ENCODE measurements at regions not wholly inside any gene's neighbourhood (a gene's known extent, or its start where the extent isn't known, plus 50 kb on each side); places are given as distances from the start of the nearest gene placed in this dataset.

DNA sequence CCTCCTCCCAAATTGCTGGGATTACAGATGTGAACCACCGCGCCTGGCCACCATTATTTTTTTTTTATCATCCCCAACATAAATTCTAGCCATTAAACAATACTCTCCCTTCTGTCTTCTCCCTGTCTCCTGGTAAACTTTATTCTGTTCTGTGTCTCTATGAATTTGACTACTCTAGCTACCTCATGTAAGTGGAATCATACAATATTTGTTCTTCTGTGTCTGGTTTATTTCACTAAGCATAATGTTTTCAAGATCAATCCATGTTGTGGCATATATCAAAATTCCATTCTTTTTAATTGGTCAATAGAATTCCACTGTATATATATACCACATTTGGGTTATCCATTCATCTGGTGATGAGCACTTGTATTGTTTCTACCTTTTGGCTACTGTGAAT lies 71.6 kb downstream of the MCFD2 start:
- Histone ChIP-seq H3K36me3 (ENCODE audit: control insufficient read depth in 2 of 3, insufficient read depth in 3 of 3, low read length in 3 of 3) (no peaks in the 10 kb centered on the region), H3K9ac (ENCODE audit: low read length in 3 of 3) (no peak overlapping the region), H3K4me3 (ENCODE audit: low read length in 3 of 3) (no peak overlapping the region), H3K27ac (ENCODE audit: low read depth in 2 of 2, low read length in 2 of 2) (no peak overlapping the region), H3K9me3 (ENCODE audit: control insufficient read depth in 2 of 3, insufficient read depth in 1 of 3, low read length in 3 of 3) (no peaks in the 10 kb centered on the region), H3K27me3 (ENCODE audit: control insufficient read depth, insufficient read depth, low read length) (no peaks in the 10 kb centered on the region), H3K4me1 (ENCODE audit: control insufficient read depth in 2 of 3, insufficient read depth in 2 of 3, low read depth in 1 of 3, low read length in 3 of 3) (peaks cover 4 to 35% (median 32%) of the 10 kb centered on the region in 3 donors)
- intact Hi-C loops (cut with DNase I) = no loop called here
- TF ChIP-seq CTCF (IDR thresholded peaks at IDR 0.05; ENCODE audit: borderline replicate concordance, extremely low read depth, insufficient read depth) = no peak
- DNase-seq = no peak
- FAIRE-seq = no peak

DNA sequence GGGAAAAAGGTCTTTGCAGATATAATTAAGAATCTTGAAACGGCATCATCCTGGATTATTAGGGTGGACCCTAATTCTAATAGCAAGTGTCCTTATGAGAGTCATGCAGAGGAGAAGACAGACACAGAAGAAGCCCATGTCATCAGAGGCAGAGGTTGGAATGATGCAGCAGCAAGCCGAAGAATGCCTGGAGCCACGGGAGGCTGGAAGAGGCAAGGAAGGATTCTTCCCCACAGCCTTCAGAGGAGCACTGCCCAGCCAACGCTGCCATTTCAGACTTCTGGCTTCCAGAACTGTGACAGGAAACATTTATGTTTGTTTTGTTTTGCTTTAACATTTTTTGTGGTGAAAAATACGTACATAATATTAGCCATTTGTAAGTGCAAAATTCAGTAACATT lies 72.3 kb downstream of the MCFD2 start:
- Histone ChIP-seq H3K4me1 (ENCODE audit: control insufficient read depth in 2 of 3, insufficient read depth in 2 of 3, low read depth in 1 of 3, low read length in 3 of 3) (peaks cover 4 to 28% (median 26%) of the 10 kb centered on the region in 3 donors), H3K36me3 (ENCODE audit: control insufficient read depth in 2 of 3, insufficient read depth in 3 of 3, low read length in 3 of 3) (no peaks in the 10 kb centered on the region), H3K4me3 (ENCODE audit: low read length in 3 of 3) (no peak overlapping the region), H3K9me3 (ENCODE audit: control insufficient read depth in 2 of 3, insufficient read depth in 1 of 3, low read length in 3 of 3) (no peaks in the 10 kb centered on the region), H3K27ac (ENCODE audit: low read depth in 2 of 2, low read length in 2 of 2) (no peak overlapping the region), H3K9ac (ENCODE audit: low read length in 3 of 3) (no peak overlapping the region), H3K27me3 (ENCODE audit: control insufficient read depth, insufficient read depth, low read length) (no peaks in the 10 kb centered on the region)
- DNase-seq (peak in 1 of 5 donors; percentile 21), FAIRE-seq (no peak)
- no peak for TF ChIP-seq CTCF (IDR thresholded peaks at IDR 0.05; ENCODE audit: borderline replicate concordance, extremely low read depth, insufficient read depth)
- intact Hi-C loops (cut with DNase I) = no loop called here

- H3K27ac ChIP-seq (ENCODE audit: low read depth in 2 of 2, low read length in 2 of 2) = no peak overlapping the region
- H3K4me3 ChIP-seq (ENCODE audit: low read length in 3 of 3) = no peak overlapping the region
- no peaks in the 10 kb centered on the region for H3K9me3 ChIP-seq (ENCODE audit: control insufficient read depth in 2 of 3, insufficient read depth in 1 of 3, low read length in 3 of 3)
- H3K4me1 ChIP-seq (ENCODE audit: control insufficient read depth in 2 of 3, insufficient read depth in 2 of 3, low read depth in 1 of 3, low read length in 3 of 3) = peaks cover 4 to 23% (median 22%) of the 10 kb centered on the region in 3 donors
- TF ChIP-seq CTCF (IDR thresholded peaks at IDR 0.05; ENCODE audit: borderline replicate concordance, extremely low read depth, insufficient read depth) = no peak
- peak in 1 of 5 donors; percentile 35 for DNase-seq
- intact Hi-C loops (cut with DNase I) = no loop called here
- FAIRE-seq = no peak
- no peak overlapping the region for H3K9ac ChIP-seq (ENCODE audit: low read length in 3 of 3)
- no peaks in the 10 kb centered on the region for H3K27me3 ChIP-seq (ENCODE audit: control insufficient read depth, insufficient read depth, low read length)
- H3K36me3 ChIP-seq (ENCODE audit: control insufficient read depth in 2 of 3, insufficient read depth in 3 of 3, low read length in 3 of 3) = no peaks in the 10 kb centered on the region
Observed at GRCh38 chr2:46842876-46843275, 72.7 kb downstream of the MCFD2 start.

DNA sequence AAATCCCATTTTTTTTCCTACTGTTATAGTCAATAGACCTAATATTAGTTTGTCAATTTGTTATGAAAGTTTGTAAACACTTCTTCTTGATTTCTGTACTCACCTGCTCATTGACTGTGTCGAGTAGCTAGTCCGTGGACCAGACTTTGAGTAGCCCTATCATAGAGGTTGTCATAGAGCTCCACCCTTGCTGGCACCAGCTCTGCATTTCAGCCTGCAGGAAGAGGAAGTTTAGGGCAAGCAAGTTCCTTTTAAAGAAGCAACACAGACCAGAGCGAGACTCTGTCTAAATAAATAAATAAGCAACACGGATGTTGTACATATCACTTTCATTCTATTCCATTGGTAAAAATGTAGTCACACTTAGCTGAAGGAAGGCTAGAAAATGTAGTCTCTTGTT lies 74.0 kb downstream of the MCFD2 start:
- intact Hi-C loops (cut with DNase I) = no loop called here
- Histone ChIP-seq H3K36me3 (ENCODE audit: control insufficient read depth in 2 of 3, insufficient read depth in 3 of 3, low read length in 3 of 3) (no peaks in the 10 kb centered on the region), H3K4me3 (ENCODE audit: low read length in 3 of 3) (no peak overlapping the region), H3K9ac (ENCODE audit: low read length in 3 of 3) (no peak overlapping the region), H3K27ac (ENCODE audit: low read depth in 2 of 2, low read length in 2 of 2) (no peak overlapping the region), H3K4me1 (ENCODE audit: control insufficient read depth in 2 of 3, insufficient read depth in 2 of 3, low read depth in 1 of 3, low read length in 3 of 3) (peaks cover 0 to 13% (median 12%) of the 10 kb centered on the region in 3 donors), H3K9me3 (ENCODE audit: control insufficient read depth in 2 of 3, insufficient read depth in 1 of 3, low read length in 3 of 3) (no peaks in the 10 kb centered on the region), H3K27me3 (ENCODE audit: control insufficient read depth, insufficient read depth, low read length) (no peaks in the 10 kb centered on the region)
- no peak for FAIRE-seq
- peak in 1 of 5 donors; percentile 18 for DNase-seq
- no peak for TF ChIP-seq CTCF (IDR thresholded peaks at IDR 0.05; ENCODE audit: borderline replicate concordance, extremely low read depth, insufficient read depth)

Data from kidney (tissue), 13 donors.